OCI-LY1 (cell line): ENCODE measurements at regions not wholly inside any gene's neighbourhood (a gene's known extent, or its start where the extent isn't known, plus 50 kb on each side); places are given as distances from the start of the nearest gene placed in this dataset.

Source experiments
- H2AFZ ChIP-seq: fragments of 200-600 bp; sonication (generic), shearing (Covaris generic); 2 replicates; pipeline ENCODE4 v1.6.0; 2014; ENCODE audit warnings: antibody characterized with exemption, mild to moderate bottlenecking, low read length
- H3F3A ChIP-seq: fragments of 200-600 bp; sonication (generic), shearing (Covaris generic); 2 replicates; pipeline ENCODE4 v1.6.0; 2014; ENCODE audit warnings: mild to moderate bottlenecking, antibody characterized with exemption, low read length, moderate library complexity; ENCODE audit not compliant: insufficient read depth
- H3K27ac ChIP-seq: fragments of 200-600 bp; sonication (generic); 2 replicates; pipeline ENCODE4 v1.5.1; 2014; ENCODE audit warnings: low read length, mixed run types, mild to moderate bottlenecking, low read depth; ENCODE audit not compliant: poor library complexity, severe bottlenecking
- H3K27me3 ChIP-seq: fragments of 200-600 bp; sonication (generic); 2 replicates; pipeline ENCODE4 v1.6.0; 2014; ENCODE audit warnings: antibody characterized with exemption, mild to moderate bottlenecking, low read length, moderate library complexity; ENCODE audit not compliant: insufficient read depth
- H3K36me3 ChIP-seq: fragments of 200-600 bp; sonication (generic); 2 replicates; pipeline ENCODE4 v1.6.1; 2014; ENCODE audit warnings: mild to moderate bottlenecking, antibody characterized with exemption, low read length, moderate library complexity, mixed read lengths; ENCODE audit not compliant: insufficient read depth
- H3K4me1 ChIP-seq: fragments of 200-600 bp; sonication (generic); 2 replicates; pipeline ENCODE4 v1.5.1; 2014; ENCODE audit warnings: mild to moderate bottlenecking, low read length, moderate library complexity; ENCODE audit not compliant: insufficient read depth, severe bottlenecking
- H3K4me2 ChIP-seq: fragments of 200-600 bp; sonication (generic), shearing (Covaris generic); 2 replicates; pipeline ENCODE4 v1.6.1; 2014; ENCODE audit warnings: low read length
- H3K4me3 ChIP-seq: fragments of 200-600 bp; sonication (generic); 2 replicates; pipeline ENCODE4 v1.5.1; 2014; ENCODE audit warnings: low read length, low read depth, mild to moderate bottlenecking, mixed read lengths; ENCODE audit not compliant: poor library complexity, severe bottlenecking
- H3K79me2 ChIP-seq: fragments of 200-600 bp; shearing (Covaris generic); 2 replicates; pipeline ENCODE4 v1.6.1; 2016; ENCODE audit warnings: mixed run types, low read length, mixed read lengths; ENCODE audit not compliant: insufficient read depth
- H3K9ac ChIP-seq: fragments of 200-600 bp; sonication (generic), shearing (Covaris generic); 2 replicates; pipeline ENCODE4 v1.6.1; 2014; ENCODE audit warnings: mild to moderate bottlenecking, low read length, mixed read lengths
- H3K9me2 ChIP-seq: fragments of 200-600 bp; sonication (generic), shearing (Covaris generic); 2 replicates; pipeline ENCODE4 v1.6.1; 2014; ENCODE audit warnings: low read depth, mild to moderate bottlenecking, low read length, mixed read lengths
- H3K9me3 ChIP-seq: fragments of 200-600 bp; shearing (Covaris generic); 2 replicates; pipeline ENCODE4 v1.6.1; 2014; ENCODE audit warnings: low read length, mixed read lengths
- H4K20me1 ChIP-seq: fragments of 200-600 bp; sonication (generic), shearing (Covaris generic); 2 replicates; pipeline ENCODE4 v1.6.0; 2016; ENCODE audit warnings: mild to moderate bottlenecking, low read length; ENCODE audit not compliant: insufficient read depth
- EZH2 ChIP-seq: fragments of 200-600 bp; sonication (generic), shearing (Covaris generic); IDR thresholded peaks from 2 replicates; pipeline ENCODE4 v1.8.0; 2017; ENCODE audit warnings: borderline replicate concordance, mixed run types, mild to moderate bottlenecking, antibody characterized with exemption, low read length, moderate library complexity, mixed read lengths
- TF ChIP-seq, protein P1 (sequence below): fragments of 200-600 bp; sonication (generic), shearing (Covaris generic); IDR thresholded peaks from 2 replicates; pipeline ENCODE4 v1.5.1; 2017; ENCODE audit warnings: mild to moderate bottlenecking, antibody characterized with exemption, low read length, moderate library complexity, mixed read lengths

GRCh38 chr16:79915761-79916160, 315.2 kb upstream of the MAF start:
- no peak for TF ChIP-seq EZH2
- TF ChIP-seq, protein P1, sequence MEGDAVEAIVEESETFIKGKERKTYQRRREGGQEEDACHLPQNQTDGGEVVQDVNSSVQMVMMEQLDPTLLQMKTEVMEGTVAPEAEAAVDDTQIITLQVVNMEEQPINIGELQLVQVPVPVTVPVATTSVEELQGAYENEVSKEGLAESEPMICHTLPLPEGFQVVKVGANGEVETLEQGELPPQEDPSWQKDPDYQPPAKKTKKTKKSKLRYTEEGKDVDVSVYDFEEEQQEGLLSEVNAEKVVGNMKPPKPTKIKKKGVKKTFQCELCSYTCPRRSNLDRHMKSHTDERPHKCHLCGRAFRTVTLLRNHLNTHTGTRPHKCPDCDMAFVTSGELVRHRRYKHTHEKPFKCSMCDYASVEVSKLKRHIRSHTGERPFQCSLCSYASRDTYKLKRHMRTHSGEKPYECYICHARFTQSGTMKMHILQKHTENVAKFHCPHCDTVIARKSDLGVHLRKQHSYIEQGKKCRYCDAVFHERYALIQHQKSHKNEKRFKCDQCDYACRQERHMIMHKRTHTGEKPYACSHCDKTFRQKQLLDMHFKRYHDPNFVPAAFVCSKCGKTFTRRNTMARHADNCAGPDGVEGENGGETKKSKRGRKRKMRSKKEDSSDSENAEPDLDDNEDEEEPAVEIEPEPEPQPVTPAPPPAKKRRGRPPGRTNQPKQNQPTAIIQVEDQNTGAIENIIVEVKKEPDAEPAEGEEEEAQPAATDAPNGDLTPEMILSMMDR = no peak
- Histone ChIP-seq H3K27ac (no peak overlapping the region), H3K9ac (no peak overlapping the region), H3K9me2 (no peaks in the 10 kb centered on the region), H3F3A (no peaks in the 10 kb centered on the region), H3K79me2 (no peaks in the 10 kb centered on the region), H3K4me1 (no peaks in the 10 kb centered on the region), H3K4me2 (no peak overlapping the region), H3K9me3 (no peaks in the 10 kb centered on the region), H4K20me1 (no peaks in the 10 kb centered on the region), H3K36me3 (no peaks in the 10 kb centered on the region), H2AFZ (no peak overlapping the region), H3K4me3 (no peak overlapping the region), H3K27me3 (no peaks in the 10 kb centered on the region)

GRCh38 chr16:79914961-79915720, 314.6 kb upstream of the MAF start:
- H3K9me2 ChIP-seq = no peaks in the 10 kb centered on the region
- H3K36me3 ChIP-seq = no peaks in the 10 kb centered on the region
- TF ChIP-seq EZH2 = no peak
- TF ChIP-seq, protein P1 = no peak
- H3K27ac ChIP-seq = no peak overlapping the region
- no peaks in the 10 kb centered on the region for H3K27me3 ChIP-seq
- no peaks in the 10 kb centered on the region for H3F3A ChIP-seq
- H2AFZ ChIP-seq = no peak overlapping the region
- H3K9ac ChIP-seq = no peak overlapping the region
- no peaks in the 10 kb centered on the region for H3K4me1 ChIP-seq
- H3K79me2 ChIP-seq = no peaks in the 10 kb centered on the region
- H4K20me1 ChIP-seq = no peaks in the 10 kb centered on the region
- no peaks in the 10 kb centered on the region for H3K9me3 ChIP-seq
- no peak overlapping the region for H3K4me3 ChIP-seq
- no peak overlapping the region for H3K4me2 ChIP-seq

GRCh38 chr16:79912592-79913310, 312.2 kb upstream of the MAF start:
- Histone ChIP-seq H3K4me1 (no peaks in the 10 kb centered on the region), H3K4me2 (no peak overlapping the region)

More at GRCh38 chr16:79912592-79913310, 312.2 kb upstream of the MAF start:
- H2AFZ ChIP-seq = no peak overlapping the region
- H3K9ac ChIP-seq = no peak overlapping the region
- no peaks in the 10 kb centered on the region for H3K27me3 ChIP-seq
- no peaks in the 10 kb centered on the region for H3F3A ChIP-seq
- no peaks in the 10 kb centered on the region for H3K9me2 ChIP-seq
- no peak overlapping the region for H3K4me3 ChIP-seq
- H4K20me1 ChIP-seq = no peaks in the 10 kb centered on the region
- no peaks in the 10 kb centered on the region for H3K36me3 ChIP-seq
- H3K79me2 ChIP-seq = no peaks in the 10 kb centered on the region
- no peak overlapping the region for H3K27ac ChIP-seq
- TF ChIP-seq, protein P1 = no peak
- TF ChIP-seq EZH2 = no peak
- no peaks in the 10 kb centered on the region for H3K9me3 ChIP-seq
